ENCODE measurements at regions not wholly inside any gene's neighbourhood (a gene's known extent, or its start where the extent isn't known, plus 50 kb on each side); places are given as distances from the start of the nearest gene placed in this dataset.

DNA sequence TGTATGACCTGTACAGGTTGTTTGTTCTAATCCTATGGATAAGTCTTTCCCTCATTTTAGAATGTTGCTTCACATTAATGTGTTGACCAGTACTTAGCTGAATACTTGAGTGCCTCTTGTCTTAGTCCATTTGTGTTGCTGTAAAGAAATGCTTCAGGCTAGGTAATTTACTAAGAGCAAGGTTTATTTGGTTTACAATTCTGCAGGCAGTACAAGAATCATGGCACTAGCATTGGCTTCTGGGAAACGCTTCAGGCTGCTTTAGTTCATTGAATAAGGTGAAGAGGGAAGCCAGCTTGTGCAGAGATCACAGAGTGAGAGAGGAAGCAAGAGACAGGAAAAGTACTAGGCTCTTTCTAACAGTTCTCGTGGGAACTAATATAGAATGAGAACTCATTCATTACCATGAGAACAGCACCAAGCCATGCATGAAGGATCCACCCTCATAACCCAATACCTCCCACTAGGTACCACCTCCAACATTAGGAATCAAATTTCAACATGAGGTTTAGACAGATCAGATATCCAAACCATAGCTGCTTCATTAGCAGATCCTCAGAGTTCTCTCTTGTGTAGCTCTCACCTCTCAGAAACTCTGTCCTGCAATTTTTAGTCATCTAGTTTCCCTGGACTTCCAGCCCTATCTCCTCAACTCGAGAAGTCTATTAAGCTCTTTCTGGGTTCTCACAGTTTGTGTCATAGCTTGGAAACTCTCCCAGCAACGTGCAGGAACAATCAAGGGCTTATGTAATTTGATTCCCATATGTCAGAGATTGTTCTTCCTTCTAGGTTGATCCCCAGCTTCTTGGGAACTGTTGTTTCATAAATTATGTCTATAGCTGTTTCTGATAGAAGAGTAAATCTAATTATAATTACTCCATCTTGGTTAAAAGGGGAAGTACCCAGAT is 2082.3 kb upstream of the CELF4 start:
- ChIA-PET CTCF (no interaction called here), POLR2A (no interaction called here)
- Mint-ChIP-seq H3K36me3 (ENCODE audit: insufficient read depth, unreplicated experiment) (no peaks in the 10 kb centered on the region), H3K4me1 (ENCODE audit: low read depth, unreplicated experiment) (no peaks in the 10 kb centered on the region), H3K27me3 (ENCODE audit: insufficient read depth, unreplicated experiment) (no peaks in the 10 kb centered on the region), H3K27ac (ENCODE audit: unreplicated experiment) (no peak overlapping the region), H3K4me3 (ENCODE audit: unreplicated experiment) (no peak overlapping the region), H3K9me3 (ENCODE audit: unreplicated experiment) (no peaks in the 10 kb centered on the region)
- Histone ChIP-seq H3K4me3 (ENCODE audit: low read depth, low read length) (no peak overlapping the region), H3K27me3 (replicated peaks; ENCODE audit: control insufficient read depth, insufficient read depth, low read length) (no peaks in the 10 kb centered on the region), H3K9me3 (no peaks in the 10 kb centered on the region), H3K36me3 (ENCODE audit: control insufficient read depth, insufficient read depth, low read length) (no peaks in the 10 kb centered on the region), H3K4me1 (no peaks in the 10 kb centered on the region)
- no TSS peak for BruUV-seq (replicated peaks)
- TF ChIP-seq, protein P1, sequence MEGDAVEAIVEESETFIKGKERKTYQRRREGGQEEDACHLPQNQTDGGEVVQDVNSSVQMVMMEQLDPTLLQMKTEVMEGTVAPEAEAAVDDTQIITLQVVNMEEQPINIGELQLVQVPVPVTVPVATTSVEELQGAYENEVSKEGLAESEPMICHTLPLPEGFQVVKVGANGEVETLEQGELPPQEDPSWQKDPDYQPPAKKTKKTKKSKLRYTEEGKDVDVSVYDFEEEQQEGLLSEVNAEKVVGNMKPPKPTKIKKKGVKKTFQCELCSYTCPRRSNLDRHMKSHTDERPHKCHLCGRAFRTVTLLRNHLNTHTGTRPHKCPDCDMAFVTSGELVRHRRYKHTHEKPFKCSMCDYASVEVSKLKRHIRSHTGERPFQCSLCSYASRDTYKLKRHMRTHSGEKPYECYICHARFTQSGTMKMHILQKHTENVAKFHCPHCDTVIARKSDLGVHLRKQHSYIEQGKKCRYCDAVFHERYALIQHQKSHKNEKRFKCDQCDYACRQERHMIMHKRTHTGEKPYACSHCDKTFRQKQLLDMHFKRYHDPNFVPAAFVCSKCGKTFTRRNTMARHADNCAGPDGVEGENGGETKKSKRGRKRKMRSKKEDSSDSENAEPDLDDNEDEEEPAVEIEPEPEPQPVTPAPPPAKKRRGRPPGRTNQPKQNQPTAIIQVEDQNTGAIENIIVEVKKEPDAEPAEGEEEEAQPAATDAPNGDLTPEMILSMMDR (IDR thresholded peaks at IDR 0.05; ENCODE audit: insufficient read depth in 1 of 2, low read depth in 1 of 2, low read length in 1 of 2, severe bottlenecking in 1 of 2, unreplicated experiment in 1 of 2): no peak
- intact Hi-C loops (cut with micrococcal nuclease; ENCODE audit: unreplicated experiment): no loop called here
- no peak for DNase-seq

DNA sequence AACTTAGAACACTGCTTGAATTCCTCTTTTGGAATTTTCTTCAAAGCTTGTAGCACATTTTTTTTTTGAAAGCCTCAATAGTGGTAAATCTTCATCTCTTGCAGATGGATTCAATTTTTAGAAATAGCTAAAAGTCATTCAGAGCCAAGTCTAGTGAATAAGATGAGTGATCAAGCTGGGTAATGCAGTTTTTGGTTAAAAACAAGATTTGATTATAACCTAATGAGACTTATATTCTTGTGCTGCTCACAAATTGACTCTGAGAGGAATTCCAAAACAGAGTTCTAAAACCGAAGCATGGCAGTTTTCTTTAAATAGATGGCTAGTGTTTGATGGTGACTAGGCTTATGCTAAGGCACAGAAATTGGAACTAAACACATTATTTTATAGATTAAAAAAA is 2072.6 kb upstream of the CELF4 start:
- Mint-ChIP-seq H3K27me3 (ENCODE audit: insufficient read depth, unreplicated experiment) (no peaks in the 10 kb centered on the region), H3K4me3 (ENCODE audit: unreplicated experiment) (no peak overlapping the region), H3K4me1 (ENCODE audit: low read depth, unreplicated experiment) (no peaks in the 10 kb centered on the region), H3K9me3 (ENCODE audit: unreplicated experiment) (no peaks in the 10 kb centered on the region), H3K36me3 (ENCODE audit: insufficient read depth, unreplicated experiment) (no peaks in the 10 kb centered on the region), H3K27ac (ENCODE audit: unreplicated experiment) (no peak overlapping the region)
- ChIA-PET CTCF (no interaction called here), POLR2A (no interaction called here)
- no peaks in the 10 kb centered on the region for H3K27me3 ChIP-seq (replicated peaks; ENCODE audit: control insufficient read depth, insufficient read depth, low read length)
- no TSS peak for BruUV-seq (replicated peaks)
- intact Hi-C loops (cut with micrococcal nuclease; ENCODE audit: unreplicated experiment): no loop called here
- H3K36me3 ChIP-seq (ENCODE audit: control insufficient read depth, insufficient read depth, low read length): no peaks in the 10 kb centered on the region
- DNase-seq: no peak
- H3K9me3 ChIP-seq: no peaks in the 10 kb centered on the region
- H3K4me3 ChIP-seq (ENCODE audit: low read depth, low read length): no peak overlapping the region
- no peaks in the 10 kb centered on the region for H3K4me1 ChIP-seq
- TF ChIP-seq, protein P1 (IDR thresholded peaks at IDR 0.05; ENCODE audit: insufficient read depth in 1 of 2, low read depth in 1 of 2, low read length in 1 of 2, severe bottlenecking in 1 of 2, unreplicated experiment in 1 of 2): no peak

DNA sequence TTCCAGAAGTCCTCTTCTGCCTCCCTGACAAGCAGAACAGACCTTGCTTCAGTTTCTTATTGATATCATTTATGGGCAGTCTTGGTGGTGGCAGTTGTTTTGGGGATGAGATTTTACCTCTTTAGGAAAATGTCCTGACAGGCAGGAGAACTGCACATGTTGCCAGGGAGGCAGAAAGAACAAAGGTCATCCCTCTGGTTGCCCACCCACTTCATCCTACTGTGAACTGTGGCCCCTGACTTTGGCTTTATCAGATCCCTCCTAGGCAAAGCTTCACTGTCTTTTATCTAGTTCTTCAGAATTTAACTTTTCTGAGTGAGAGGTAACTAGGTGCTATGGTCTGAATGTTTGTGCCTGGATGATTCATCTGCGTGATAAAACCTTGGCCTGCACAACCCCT is 2071.3 kb upstream of the CELF4 start:
- BruUV-seq (replicated peaks): no TSS peak

More for the DNA sequence above, 2071.3 kb upstream of the CELF4 start:
- TF ChIP-seq, protein P1 (IDR thresholded peaks at IDR 0.05; ENCODE audit: insufficient read depth in 1 of 2, low read depth in 1 of 2, low read length in 1 of 2, severe bottlenecking in 1 of 2, unreplicated experiment in 1 of 2): no peak
- no peaks in the 10 kb centered on the region for H3K4me1 ChIP-seq
- no peaks in the 10 kb centered on the region for H3K27me3 ChIP-seq (replicated peaks; ENCODE audit: control insufficient read depth, insufficient read depth, low read length)
- Mint-ChIP-seq H3K27me3 (ENCODE audit: insufficient read depth, unreplicated experiment) (no peaks in the 10 kb centered on the region), H3K36me3 (ENCODE audit: insufficient read depth, unreplicated experiment) (no peaks in the 10 kb centered on the region), H3K27ac (ENCODE audit: unreplicated experiment) (no peak overlapping the region), H3K4me3 (ENCODE audit: unreplicated experiment) (no peak overlapping the region), H3K9me3 (ENCODE audit: unreplicated experiment) (no peaks in the 10 kb centered on the region), H3K4me1 (ENCODE audit: low read depth, unreplicated experiment) (no peaks in the 10 kb centered on the region)
- H3K9me3 ChIP-seq: no peaks in the 10 kb centered on the region
- intact Hi-C loops (cut with micrococcal nuclease; ENCODE audit: unreplicated experiment): no loop called here
- ChIA-PET CTCF (no interaction called here), POLR2A (no interaction called here)
- H3K4me3 ChIP-seq (ENCODE audit: low read depth, low read length): no peak overlapping the region
- no peak for DNase-seq
- no peaks in the 10 kb centered on the region for H3K36me3 ChIP-seq (ENCODE audit: control insufficient read depth, insufficient read depth, low read length)

All from Caco-2 (cell line).